ENCODE measurements at regions not wholly inside any gene's neighbourhood (a gene's known extent, or its start where the extent isn't known, plus 50 kb on each side); places are given as distances from the start of the nearest gene placed in this dataset.

- WGBS, 2 experiments (ENCODE audit: insufficient coverage in 1 of 2, insufficient read length in 1 of 2) = 90 to 100% methylated on average over 1 of the region's 1 CpG
- H3K27ac Mint-ChIP-seq = no peak overlapping the region
These were observed 766.5 kb upstream of the B3GALT2 start for GRCh38 chr1:193952778-193953374.

GRCh38 chr1:193951984-193952383, 765.6 kb upstream of the B3GALT2 start:
- H3K9ac ChIP-seq (ENCODE audit: extremely low read depth, low read length, poor library complexity, severe bottlenecking) = no peak overlapping the region
- no peak overlapping the region for H3K27ac ChIP-seq (ENCODE audit: low read depth, low read length)
- no peak for TF ChIP-seq CTCF (conservative IDR thresholded peaks at IDR 0.05)
- H3K36me3 ChIP-seq (ENCODE audit: control insufficient read depth, insufficient read depth, low read length) = no peaks in the 10 kb centered on the region
- H3K27me3 ChIP-seq (ENCODE audit: control insufficient read depth, insufficient read depth, low read length, poor library complexity, severe bottlenecking) = no peaks in the 10 kb centered on the region
- H3K4me1 ChIP-seq (ENCODE audit: control insufficient read depth, insufficient read depth, low read length) = no peaks in the 10 kb centered on the region
- H3K4me3 ChIP-seq (ENCODE audit: low read length) = no peak overlapping the region
- no peak for DNase-seq
- no peaks in the 10 kb centered on the region for H3K27me3 Mint-ChIP-seq (ENCODE audit: insufficient read depth)
- H3K4me1 Mint-ChIP-seq = no peaks in the 10 kb centered on the region
- no peak overlapping the region for H3K4me3 Mint-ChIP-seq
- H3K27ac Mint-ChIP-seq = no peak overlapping the region
- 80 to 87% methylated on average over 1 to 3 of the region's 3 CpGs for WGBS, 2 experiments (ENCODE audit: insufficient coverage in 1 of 2, insufficient read length in 1 of 2)
- no peaks in the 10 kb centered on the region for H3K36me3 Mint-ChIP-seq (ENCODE audit: low read depth)
- H3K9me3 ChIP-seq (ENCODE audit: control insufficient read depth, low read length) = no peaks in the 10 kb centered on the region
- H3K9me3 Mint-ChIP-seq = peaks cover 2% of the 10 kb centered on the region

More at GRCh38 chr1:193952778-193953374, 766.5 kb upstream of the B3GALT2 start:
- no peak overlapping the region for H3K4me3 Mint-ChIP-seq
- no peaks in the 10 kb centered on the region for H3K36me3 Mint-ChIP-seq (ENCODE audit: low read depth)
- H3K4me1 ChIP-seq (ENCODE audit: control insufficient read depth, insufficient read depth, low read length) = no peaks in the 10 kb centered on the region
- no peaks in the 10 kb centered on the region for H3K27me3 Mint-ChIP-seq (ENCODE audit: insufficient read depth)
- H3K9me3 ChIP-seq (ENCODE audit: control insufficient read depth, low read length) = no peaks in the 10 kb centered on the region
- no peaks in the 10 kb centered on the region for H3K27me3 ChIP-seq (ENCODE audit: control insufficient read depth, insufficient read depth, low read length, poor library complexity, severe bottlenecking)
- H3K27ac ChIP-seq (ENCODE audit: low read depth, low read length) = no peak overlapping the region
- H3K9ac ChIP-seq (ENCODE audit: extremely low read depth, low read length, poor library complexity, severe bottlenecking) = no peak overlapping the region
- no peak for TF ChIP-seq CTCF (conservative IDR thresholded peaks at IDR 0.05)
- no peaks in the 10 kb centered on the region for H3K9me3 Mint-ChIP-seq
- no peaks in the 10 kb centered on the region for H3K4me1 Mint-ChIP-seq
- H3K4me3 ChIP-seq (ENCODE audit: low read length) = no peak overlapping the region
- DNase-seq = no peak
- no peaks in the 10 kb centered on the region for H3K36me3 ChIP-seq (ENCODE audit: control insufficient read depth, insufficient read depth, low read length)

- Mint-ChIP-seq H3K27me3 (ENCODE audit: insufficient read depth) (no peaks in the 10 kb centered on the region), H3K9me3 (peaks cover 3% of the 10 kb centered on the region), H3K4me1 (no peaks in the 10 kb centered on the region), H3K4me3 (no peak overlapping the region), H3K36me3 (ENCODE audit: low read depth) (no peaks in the 10 kb centered on the region), H3K27ac (no peak overlapping the region)
- TF ChIP-seq CTCF (conservative IDR thresholded peaks at IDR 0.05) = no peak
- no peak overlapping the region for H3K9ac ChIP-seq (ENCODE audit: extremely low read depth, low read length, poor library complexity, severe bottlenecking)
- no peaks in the 10 kb centered on the region for H3K27me3 ChIP-seq (ENCODE audit: control insufficient read depth, insufficient read depth, low read length, poor library complexity, severe bottlenecking)
- no peak overlapping the region for H3K27ac ChIP-seq (ENCODE audit: low read depth, low read length)
- DNase-seq = no peak
- H3K36me3 ChIP-seq (ENCODE audit: control insufficient read depth, insufficient read depth, low read length) = no peaks in the 10 kb centered on the region
- no peak overlapping the region for H3K4me3 ChIP-seq (ENCODE audit: low read length)
- H3K9me3 ChIP-seq (ENCODE audit: control insufficient read depth, low read length) = no peaks in the 10 kb centered on the region
- H3K4me1 ChIP-seq (ENCODE audit: control insufficient read depth, insufficient read depth, low read length) = no peaks in the 10 kb centered on the region
These were observed 758.0 kb upstream of the B3GALT2 start for GRCh38 chr1:193944454-193944853.
